Chondrocyte (in vitro differentiated cells): ENCODE measurements at regions not wholly inside any gene's neighbourhood (a gene's known extent, or its start where the extent isn't known, plus 50 kb on each side); places are given as distances from the start of the nearest gene placed in this dataset.

ENCODE experiments used
- DNase-seq: peaks from one replicate; pipeline ENCODE4 v3.0.0; 2021; ENCODE audit warnings: mixed read lengths, low spot score
- H3K27ac Mint-ChIP-seq: one replicate; pipeline ENCODE4 v1.8.0; 2021; ENCODE audit warnings: mild to moderate bottlenecking, moderate library complexity, mixed read lengths; ENCODE audit not compliant: unreplicated experiment
- H3K27me3 Mint-ChIP-seq: 2 replicates; pipeline ENCODE4 v1.8.0; 2021; ENCODE audit warnings: low read depth, mixed read lengths
- H3K36me3 Mint-ChIP-seq: 2 replicates; pipeline ENCODE4 v1.8.0; 2021; ENCODE audit warnings: low read depth, mixed read lengths
- H3K4me1 Mint-ChIP-seq: 2 replicates; pipeline ENCODE4 v1.8.0; 2021; ENCODE audit warnings: low read depth, mild to moderate bottlenecking, mixed read lengths
- H3K4me3 Mint-ChIP-seq: one replicate; pipeline ENCODE4 v1.8.0; 2021; ENCODE audit warnings: mild to moderate bottlenecking, moderate library complexity, mixed read lengths; ENCODE audit not compliant: unreplicated experiment
- H3K9me3 Mint-ChIP-seq: 2 replicates; pipeline ENCODE4 v1.8.0; 2021; ENCODE audit warnings: low read depth, mixed read lengths
- CTCF ChIP-seq: fragments of 200-600 bp; sonication (generic); IDR thresholded peaks from 2 replicates; pipeline ENCODE4 v1.5.0; 2021; ENCODE audit warnings: antibody characterized with exemption, mild to moderate bottlenecking, moderate library complexity

GRCh38 chr5:4145511-4145910 is 549.9 kb downstream of the IRX1 start:
- no peaks in the 10 kb centered on the region for H3K36me3 Mint-ChIP-seq
- no peak for DNase-seq
- no peaks in the 10 kb centered on the region for H3K27me3 Mint-ChIP-seq
- H3K9me3 Mint-ChIP-seq = no peaks in the 10 kb centered on the region
- TF ChIP-seq CTCF = no peak
- no peak overlapping the region for H3K4me3 Mint-ChIP-seq
- H3K4me1 Mint-ChIP-seq = no peaks in the 10 kb centered on the region
- H3K27ac Mint-ChIP-seq = no peak overlapping the region

- peaks cover 2% of the 10 kb centered on the region for H3K9me3 Mint-ChIP-seq
- no peak overlapping the region for H3K4me3 Mint-ChIP-seq
- no peak for TF ChIP-seq CTCF
- no peaks in the 10 kb centered on the region for H3K4me1 Mint-ChIP-seq
- H3K27ac Mint-ChIP-seq = no peak overlapping the region
- H3K27me3 Mint-ChIP-seq = no peaks in the 10 kb centered on the region
- no peaks in the 10 kb centered on the region for H3K36me3 Mint-ChIP-seq
- DNase-seq = no peak
These were observed 552.4 kb downstream of the IRX1 start for GRCh38 chr5:4148009-4148408.

GRCh38 chr5:4150067-4150466 is 554.4 kb downstream of the IRX1 start:
- DNase-seq = no peak
- Mint-ChIP-seq H3K36me3 (no peaks in the 10 kb centered on the region), H3K9me3 (peaks cover 2% of the 10 kb centered on the region), H3K4me1 (no peaks in the 10 kb centered on the region), H3K27me3 (no peaks in the 10 kb centered on the region), H3K4me3 (no peak overlapping the region), H3K27ac (no peak overlapping the region)
- no peak for TF ChIP-seq CTCF

- no peaks in the 10 kb centered on the region for H3K27me3 Mint-ChIP-seq
- no peak overlapping the region for H3K4me3 Mint-ChIP-seq
- H3K36me3 Mint-ChIP-seq = no peaks in the 10 kb centered on the region
- DNase-seq = no peak
- no peak overlapping the region for H3K27ac Mint-ChIP-seq
- H3K9me3 Mint-ChIP-seq = peaks cover 7% of the 10 kb centered on the region
- H3K4me1 Mint-ChIP-seq = no peaks in the 10 kb centered on the region
- no peak for TF ChIP-seq CTCF
These were observed 560.5 kb downstream of the IRX1 start for GRCh38 chr5:4156153-4156552.

- no peaks in the 10 kb centered on the region for H3K36me3 Mint-ChIP-seq
- no peak for TF ChIP-seq CTCF
- H3K27me3 Mint-ChIP-seq = no peaks in the 10 kb centered on the region
- no peak overlapping the region for H3K4me3 Mint-ChIP-seq
- H3K27ac Mint-ChIP-seq = no peak overlapping the region
- H3K4me1 Mint-ChIP-seq = no peaks in the 10 kb centered on the region
- DNase-seq = no peak
- peaks cover 7% of the 10 kb centered on the region for H3K9me3 Mint-ChIP-seq
These were observed 561.3 kb downstream of the IRX1 start for GRCh38 chr5:4156889-4157288.
